ENCODE measurements at regions not wholly inside any gene's neighbourhood (a gene's known extent, or its start where the extent isn't known, plus 50 kb on each side); places are given as distances from the start of the nearest gene placed in this dataset.

DNA sequence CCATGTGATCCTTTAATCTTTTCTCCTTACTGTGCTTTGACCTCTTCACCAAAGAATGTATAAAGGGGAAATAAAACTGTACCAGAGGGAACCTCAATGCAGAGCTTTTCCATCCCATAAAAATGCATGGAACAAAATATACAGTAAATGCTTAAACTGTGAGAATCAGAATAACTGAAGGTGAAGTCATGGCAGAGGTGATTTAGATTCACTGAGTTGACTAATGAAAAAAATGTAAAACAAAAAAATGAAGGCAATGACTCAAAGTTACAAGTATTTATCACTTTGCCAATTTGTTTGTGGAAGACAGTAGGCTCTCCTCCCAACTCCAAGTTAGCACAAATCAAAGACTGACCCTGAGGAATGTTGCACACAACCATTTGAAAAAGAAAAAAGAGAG, 1331.6 kb upstream of the SORCS1 start:
- TF ChIP-seq TAF1 (IDR thresholded peaks at IDR 0.05; ENCODE audit: low read depth) = no peak
- TF ChIP-seq SMC3 (conservative IDR thresholded peaks at IDR 0.05; ENCODE audit: poor library complexity) = no peak
- TF ChIP-seq, protein P1, sequence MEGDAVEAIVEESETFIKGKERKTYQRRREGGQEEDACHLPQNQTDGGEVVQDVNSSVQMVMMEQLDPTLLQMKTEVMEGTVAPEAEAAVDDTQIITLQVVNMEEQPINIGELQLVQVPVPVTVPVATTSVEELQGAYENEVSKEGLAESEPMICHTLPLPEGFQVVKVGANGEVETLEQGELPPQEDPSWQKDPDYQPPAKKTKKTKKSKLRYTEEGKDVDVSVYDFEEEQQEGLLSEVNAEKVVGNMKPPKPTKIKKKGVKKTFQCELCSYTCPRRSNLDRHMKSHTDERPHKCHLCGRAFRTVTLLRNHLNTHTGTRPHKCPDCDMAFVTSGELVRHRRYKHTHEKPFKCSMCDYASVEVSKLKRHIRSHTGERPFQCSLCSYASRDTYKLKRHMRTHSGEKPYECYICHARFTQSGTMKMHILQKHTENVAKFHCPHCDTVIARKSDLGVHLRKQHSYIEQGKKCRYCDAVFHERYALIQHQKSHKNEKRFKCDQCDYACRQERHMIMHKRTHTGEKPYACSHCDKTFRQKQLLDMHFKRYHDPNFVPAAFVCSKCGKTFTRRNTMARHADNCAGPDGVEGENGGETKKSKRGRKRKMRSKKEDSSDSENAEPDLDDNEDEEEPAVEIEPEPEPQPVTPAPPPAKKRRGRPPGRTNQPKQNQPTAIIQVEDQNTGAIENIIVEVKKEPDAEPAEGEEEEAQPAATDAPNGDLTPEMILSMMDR (IDR thresholded peaks at IDR 0.05; ENCODE audit: poor library complexity, severe bottlenecking) = no peak
- no peak for TF ChIP-seq EZH2 (IDR thresholded peaks at IDR 0.05; ENCODE audit: borderline replicate concordance, insufficient read depth, low read length, poor library complexity, severe bottlenecking)
- TF ChIP-seq RAD21 (conservative IDR thresholded peaks at IDR 0.05) = no peak
- no peak for TF ChIP-seq POLR2AphosphoS5 (IDR thresholded peaks at IDR 0.05)
- no peak for TF ChIP-seq MXI1 (conservative IDR thresholded peaks at IDR 0.05; ENCODE audit: poor library complexity, severe bottlenecking)
- TF ChIP-seq, protein P2, sequence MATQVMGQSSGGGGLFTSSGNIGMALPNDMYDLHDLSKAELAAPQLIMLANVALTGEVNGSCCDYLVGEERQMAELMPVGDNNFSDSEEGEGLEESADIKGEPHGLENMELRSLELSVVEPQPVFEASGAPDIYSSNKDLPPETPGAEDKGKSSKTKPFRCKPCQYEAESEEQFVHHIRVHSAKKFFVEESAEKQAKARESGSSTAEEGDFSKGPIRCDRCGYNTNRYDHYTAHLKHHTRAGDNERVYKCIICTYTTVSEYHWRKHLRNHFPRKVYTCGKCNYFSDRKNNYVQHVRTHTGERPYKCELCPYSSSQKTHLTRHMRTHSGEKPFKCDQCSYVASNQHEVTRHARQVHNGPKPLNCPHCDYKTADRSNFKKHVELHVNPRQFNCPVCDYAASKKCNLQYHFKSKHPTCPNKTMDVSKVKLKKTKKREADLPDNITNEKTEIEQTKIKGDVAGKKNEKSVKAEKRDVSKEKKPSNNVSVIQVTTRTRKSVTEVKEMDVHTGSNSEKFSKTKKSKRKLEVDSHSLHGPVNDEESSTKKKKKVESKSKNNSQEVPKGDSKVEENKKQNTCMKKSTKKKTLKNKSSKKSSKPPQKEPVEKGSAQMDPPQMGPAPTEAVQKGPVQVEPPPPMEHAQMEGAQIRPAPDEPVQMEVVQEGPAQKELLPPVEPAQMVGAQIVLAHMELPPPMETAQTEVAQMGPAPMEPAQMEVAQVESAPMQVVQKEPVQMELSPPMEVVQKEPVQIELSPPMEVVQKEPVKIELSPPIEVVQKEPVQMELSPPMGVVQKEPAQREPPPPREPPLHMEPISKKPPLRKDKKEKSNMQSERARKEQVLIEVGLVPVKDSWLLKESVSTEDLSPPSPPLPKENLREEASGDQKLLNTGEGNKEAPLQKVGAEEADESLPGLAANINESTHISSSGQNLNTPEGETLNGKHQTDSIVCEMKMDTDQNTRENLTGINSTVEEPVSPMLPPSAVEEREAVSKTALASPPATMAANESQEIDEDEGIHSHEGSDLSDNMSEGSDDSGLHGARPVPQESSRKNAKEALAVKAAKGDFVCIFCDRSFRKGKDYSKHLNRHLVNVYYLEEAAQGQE (IDR thresholded peaks at IDR 0.05; ENCODE audit: borderline replicate concordance) = no peak
- H4K20me1 ChIP-seq (ENCODE audit: insufficient read depth) = no peaks in the 10 kb centered on the region
- no peaks in the 10 kb centered on the region for H3K27me3 ChIP-seq (ENCODE audit: insufficient read depth, low read depth, low read length)
- no peaks in the 10 kb centered on the region for H3K79me2 ChIP-seq (replicated peaks; ENCODE audit: insufficient read depth, low read length)
- H3K4me2 ChIP-seq (ENCODE audit: low read length) = no peak overlapping the region
- no peak overlapping the region for H2AFZ ChIP-seq (ENCODE audit: low read depth, low read length)
- H3K9me3 ChIP-seq (ENCODE audit: low read length) = no peaks in the 10 kb centered on the region
- H3K9me2 ChIP-seq (ENCODE audit: insufficient read depth, low read length) = no peaks in the 10 kb centered on the region
- H3K36me3 ChIP-seq (ENCODE audit: insufficient read depth, low read length) = no peaks in the 10 kb centered on the region
- H3K9ac ChIP-seq (ENCODE audit: low read length) = no peak overlapping the region
- no peaks in the 10 kb centered on the region for H3F3A ChIP-seq (ENCODE audit: insufficient read depth, low read length, poor library complexity, severe bottlenecking)
- H3K4me3 ChIP-seq (ENCODE audit: low read length) = no peak overlapping the region
- no peak overlapping the region for H3K27ac ChIP-seq (ENCODE audit: low read length)

DNA sequence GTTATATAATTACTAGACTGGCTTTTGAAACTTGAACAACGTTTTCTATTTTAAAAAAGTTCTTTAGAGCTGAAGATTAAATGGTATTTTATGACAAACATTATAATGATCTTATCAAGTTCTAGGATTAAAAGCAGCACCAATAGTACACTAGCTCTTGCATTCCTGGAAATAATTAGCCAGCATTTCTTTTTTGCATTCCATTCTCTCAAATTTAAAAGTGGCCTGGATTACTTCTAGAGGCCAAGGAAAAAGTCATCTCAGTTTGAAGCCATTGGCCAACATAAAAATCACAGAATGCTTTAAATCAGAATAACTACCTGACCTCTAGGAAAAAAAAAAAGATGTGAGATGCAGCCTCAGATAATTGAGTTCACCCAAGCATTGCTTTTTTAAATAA, 1326.4 kb upstream of the SORCS1 start:
- TF ChIP-seq TAF1 (IDR thresholded peaks at IDR 0.05; ENCODE audit: low read depth) = no peak
- TF ChIP-seq MXI1 (conservative IDR thresholded peaks at IDR 0.05; ENCODE audit: poor library complexity, severe bottlenecking) = no peak
- TF ChIP-seq RAD21 (conservative IDR thresholded peaks at IDR 0.05) = no peak
- TF ChIP-seq, protein P1 (IDR thresholded peaks at IDR 0.05; ENCODE audit: poor library complexity, severe bottlenecking) = no peak
- TF ChIP-seq POLR2AphosphoS5 (IDR thresholded peaks at IDR 0.05) = no peak
- TF ChIP-seq, protein P2 (IDR thresholded peaks at IDR 0.05; ENCODE audit: borderline replicate concordance) = no peak
- TF ChIP-seq EZH2 (IDR thresholded peaks at IDR 0.05; ENCODE audit: borderline replicate concordance, insufficient read depth, low read length, poor library complexity, severe bottlenecking) = no peak
- no peak for TF ChIP-seq SMC3 (conservative IDR thresholded peaks at IDR 0.05; ENCODE audit: poor library complexity)
- TF ChIP-seq EP300 (conservative IDR thresholded peaks at IDR 0.05; ENCODE audit: poor library complexity, severe bottlenecking) = no peak

More for the DNA sequence above, 1326.4 kb upstream of the SORCS1 start:
- no peak overlapping the region for H3K4me2 ChIP-seq (ENCODE audit: low read length)
- no peaks in the 10 kb centered on the region for H3K36me3 ChIP-seq (ENCODE audit: insufficient read depth, low read length)
- no peak overlapping the region for H3K9ac ChIP-seq (ENCODE audit: low read length)
- no peaks in the 10 kb centered on the region for H3K9me3 ChIP-seq (ENCODE audit: low read length)
- H3K27ac ChIP-seq (ENCODE audit: low read length) = no peak overlapping the region
- H3K79me2 ChIP-seq (replicated peaks; ENCODE audit: insufficient read depth, low read length) = no peaks in the 10 kb centered on the region
- no peaks in the 10 kb centered on the region for H3K27me3 ChIP-seq (ENCODE audit: insufficient read depth, low read depth, low read length)
- H3K9me2 ChIP-seq (ENCODE audit: insufficient read depth, low read length) = no peaks in the 10 kb centered on the region
- H3K4me3 ChIP-seq (ENCODE audit: low read length) = no peak overlapping the region
- no peaks in the 10 kb centered on the region for H4K20me1 ChIP-seq (ENCODE audit: insufficient read depth)
- no peak overlapping the region for H2AFZ ChIP-seq (ENCODE audit: low read depth, low read length)
- H3F3A ChIP-seq (ENCODE audit: insufficient read depth, low read length, poor library complexity, severe bottlenecking) = no peaks in the 10 kb centered on the region
